DMS53 treated with DMSO at 0.1 percent for 48 hours (cell line): ENCODE measurements at regions not wholly inside any gene's neighbourhood (a gene's known extent, or its start where the extent isn't known, plus 50 kb on each side); places are given as distances from the start of the nearest gene placed in this dataset.
A peak's percentile ranks its signal among the peaks of the same experiment; 100 is the strongest.
"Not testable (repeated sequence)": the region's sequence is repeated elsewhere in the genome, so short reads cannot be mapped to it uniquely, and the experiment has no call there.

Experiments
- DNase-seq: peaks from one replicate; lab custom pipeline; 2025; ENCODE audit not compliant: unreplicated experiment; lab: John Stamatoyannopoulos, UW

GRCh38 chr12:113727651-113728061, 238.5 kb downstream of the RBM19 start:
- no peak for DNase-seq

DNA sequence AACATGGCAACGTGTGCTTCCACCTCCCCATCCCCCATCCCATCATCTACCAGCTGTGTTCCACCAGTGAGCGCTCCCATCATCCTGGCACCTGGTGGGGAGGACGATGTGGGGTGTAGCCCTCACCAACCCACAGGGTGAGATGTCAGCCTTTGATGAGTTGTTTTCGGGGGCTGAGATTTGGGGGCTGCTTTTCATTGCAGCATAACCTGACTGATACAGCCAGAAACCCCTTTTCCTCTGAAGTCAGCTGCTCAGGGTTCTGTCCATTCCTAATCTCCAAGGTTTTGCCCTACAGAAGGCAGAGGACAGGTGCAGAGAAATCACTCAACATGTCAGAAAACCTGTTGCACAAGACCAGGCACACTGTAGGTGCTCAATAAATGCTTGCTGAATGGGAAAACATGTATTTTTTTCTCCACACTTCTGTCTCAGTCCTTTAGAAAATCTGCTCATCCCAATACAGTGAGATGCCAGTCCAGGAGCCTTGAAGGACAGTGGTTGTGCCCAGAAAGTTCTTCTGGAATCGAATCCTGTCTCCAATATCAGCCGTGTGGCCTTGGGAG, 239.8 kb downstream of the RBM19 start:
- DNase-seq: no peak

DNA sequence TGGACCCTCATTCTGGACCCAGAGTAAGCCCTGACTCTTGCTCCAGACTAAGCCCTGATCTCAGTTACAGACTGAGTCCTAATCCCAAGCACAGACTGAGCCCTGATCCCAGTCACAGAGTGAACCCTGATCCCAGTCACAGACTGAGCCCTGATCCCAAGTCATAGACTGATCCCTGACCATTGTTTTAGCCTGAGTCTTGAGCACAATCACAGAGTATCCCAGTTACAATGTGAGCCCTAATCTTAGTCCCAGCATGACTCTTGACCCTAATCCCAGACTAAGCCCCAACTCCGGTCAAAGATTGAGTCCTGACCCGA, 240.6 kb downstream of the RBM19 start:
- no peak for DNase-seq

- DNase-seq: peak; percentile 54
Observed at GRCh38 chr12:113724794-113725556, 241.2 kb downstream of the RBM19 start.

- DNase-seq: no peak
Observed at GRCh38 chr12:113723631-113724030, 242.5 kb downstream of the RBM19 start.

DNA sequence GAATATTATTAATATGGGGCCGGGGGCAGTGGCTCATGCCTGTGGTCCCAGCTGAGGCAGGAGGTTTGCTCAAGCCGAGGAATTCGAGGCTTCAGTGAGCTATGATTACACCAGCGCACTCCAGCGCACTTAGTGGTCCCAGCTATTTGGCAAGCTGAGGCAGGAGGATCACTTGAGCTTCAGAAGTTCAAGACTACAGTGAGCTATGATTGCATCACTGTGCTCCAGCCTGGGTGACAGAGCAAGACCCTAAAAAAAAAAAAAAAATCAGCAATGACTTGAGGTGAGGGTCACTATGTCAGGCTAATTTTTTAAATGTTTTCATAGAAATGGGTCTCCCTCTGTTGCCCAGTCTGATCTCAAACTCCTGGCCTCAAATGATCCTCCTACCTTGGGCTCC, 243.4 kb downstream of the RBM19 start:
- DNase-seq: no peak

- DNase-seq: no peak
Observed at GRCh38 chr12:113720629-113721028, 245.5 kb downstream of the RBM19 start.

GRCh38 chr12:113719911-113720591, 246.1 kb downstream of the RBM19 start:
- no peak for DNase-seq

DNA sequence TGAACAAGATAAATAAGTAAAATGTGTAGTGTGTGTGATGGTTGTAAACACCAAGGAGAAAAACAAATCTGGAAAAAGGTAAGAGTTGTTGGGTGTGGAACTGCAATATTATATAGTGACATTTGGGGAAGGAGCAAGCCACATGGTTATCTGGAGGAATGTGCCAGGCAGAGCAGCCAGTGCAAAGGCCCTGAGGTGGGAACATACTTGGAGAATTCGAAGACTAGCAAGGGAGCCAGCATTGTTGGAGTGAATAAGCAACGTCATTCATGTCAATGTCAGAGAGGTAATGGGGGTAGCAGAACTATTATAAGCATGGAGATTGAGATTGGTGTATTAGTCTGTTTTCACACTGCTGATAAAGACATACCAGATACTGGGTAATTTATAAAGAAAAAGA, 241.5 kb upstream of the LHX5 start:
- no peak for DNase-seq

- no peak for DNase-seq
Observed at GRCh38 chr12:113712481-113712880, 240.8 kb upstream of the LHX5 start.

- no peak for DNase-seq
Observed at GRCh38 chr12:113710216-113710615, 238.5 kb upstream of the LHX5 start.

DNA sequence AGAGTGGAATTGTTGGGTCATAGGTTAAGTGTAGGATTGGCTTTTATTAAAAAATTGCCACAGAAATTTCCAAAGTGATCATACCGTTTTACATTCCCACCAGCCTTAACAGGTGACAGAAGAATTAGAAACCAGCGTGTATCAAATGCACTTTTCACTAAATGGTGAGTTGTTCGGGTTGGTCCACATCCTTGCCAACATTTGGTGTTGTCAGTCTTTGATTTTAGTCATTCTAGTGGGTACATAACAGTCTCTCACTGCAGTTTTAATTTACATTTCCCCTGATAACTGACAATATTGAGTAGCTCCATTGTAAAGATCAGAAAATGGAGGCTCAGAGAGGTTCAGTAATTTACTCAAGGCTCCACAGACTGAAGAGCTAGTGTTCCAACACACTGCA, 237.8 kb upstream of the LHX5 start:
- DNase-seq: no peak

GRCh38 chr12:113702836-113703235, 231.2 kb upstream of the LHX5 start:
- no peak for DNase-seq

- no peak for DNase-seq
Observed at GRCh38 chr12:113702276-113702675, 230.6 kb upstream of the LHX5 start.

DNA sequence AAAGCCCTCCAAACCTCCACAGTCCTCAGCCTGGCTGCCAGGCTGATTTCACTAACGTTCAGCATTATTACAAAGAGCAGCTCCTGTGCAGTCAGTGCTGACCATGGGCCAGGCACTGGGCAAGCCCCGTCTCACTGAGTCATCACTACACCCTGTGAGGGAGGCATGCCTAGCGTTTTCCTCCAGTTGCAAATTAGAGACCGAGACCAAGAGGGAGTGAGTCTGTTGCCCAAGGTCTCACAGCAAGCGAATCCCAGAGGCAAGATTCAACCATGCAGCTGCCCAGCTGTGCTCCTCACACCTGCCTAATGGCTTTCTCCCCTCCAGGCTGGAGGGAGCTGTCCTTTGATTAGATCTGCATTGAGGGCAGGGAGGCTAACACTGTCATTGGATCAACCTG, 229.3 kb upstream of the LHX5 start:
- no peak for DNase-seq

DNA sequence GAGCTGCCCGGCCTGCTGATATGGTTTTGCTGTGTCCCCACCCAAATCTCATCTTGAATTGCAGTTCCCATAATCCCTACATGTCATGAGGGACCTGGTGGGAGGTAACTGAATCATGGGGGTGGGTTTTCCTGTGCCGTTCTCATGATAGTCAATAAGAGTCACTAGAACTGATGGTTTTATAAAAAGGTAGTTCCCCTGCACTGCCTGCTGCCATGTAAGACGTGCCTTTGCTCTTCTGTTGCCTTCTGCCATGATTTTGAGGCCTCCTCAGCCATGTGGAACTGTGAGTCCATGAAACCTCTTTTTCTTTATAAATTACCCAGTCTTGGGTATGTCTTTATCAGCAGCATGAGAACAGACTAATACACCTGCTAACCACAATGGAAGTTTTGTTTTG, 228.3 kb upstream of the LHX5 start:
- not testable (repeated sequence) for DNase-seq

DNA sequence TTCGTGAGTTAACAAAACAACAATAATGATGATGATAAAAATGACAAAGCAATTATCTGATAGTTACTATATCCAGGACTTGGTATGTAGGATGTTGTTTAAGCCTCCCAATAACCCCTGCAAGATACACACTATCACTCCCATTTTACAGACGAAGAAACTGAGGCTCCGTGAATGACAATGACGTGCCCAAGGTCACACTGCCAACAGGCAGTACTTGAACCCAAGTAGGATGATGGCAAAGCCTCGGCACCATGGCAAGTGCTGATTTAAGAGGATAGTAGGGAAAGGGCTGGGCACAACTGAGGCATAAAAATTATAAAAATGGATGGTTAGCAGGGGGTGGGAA, 226.8 kb upstream of the LHX5 start:
- DNase-seq: no peak

DNA sequence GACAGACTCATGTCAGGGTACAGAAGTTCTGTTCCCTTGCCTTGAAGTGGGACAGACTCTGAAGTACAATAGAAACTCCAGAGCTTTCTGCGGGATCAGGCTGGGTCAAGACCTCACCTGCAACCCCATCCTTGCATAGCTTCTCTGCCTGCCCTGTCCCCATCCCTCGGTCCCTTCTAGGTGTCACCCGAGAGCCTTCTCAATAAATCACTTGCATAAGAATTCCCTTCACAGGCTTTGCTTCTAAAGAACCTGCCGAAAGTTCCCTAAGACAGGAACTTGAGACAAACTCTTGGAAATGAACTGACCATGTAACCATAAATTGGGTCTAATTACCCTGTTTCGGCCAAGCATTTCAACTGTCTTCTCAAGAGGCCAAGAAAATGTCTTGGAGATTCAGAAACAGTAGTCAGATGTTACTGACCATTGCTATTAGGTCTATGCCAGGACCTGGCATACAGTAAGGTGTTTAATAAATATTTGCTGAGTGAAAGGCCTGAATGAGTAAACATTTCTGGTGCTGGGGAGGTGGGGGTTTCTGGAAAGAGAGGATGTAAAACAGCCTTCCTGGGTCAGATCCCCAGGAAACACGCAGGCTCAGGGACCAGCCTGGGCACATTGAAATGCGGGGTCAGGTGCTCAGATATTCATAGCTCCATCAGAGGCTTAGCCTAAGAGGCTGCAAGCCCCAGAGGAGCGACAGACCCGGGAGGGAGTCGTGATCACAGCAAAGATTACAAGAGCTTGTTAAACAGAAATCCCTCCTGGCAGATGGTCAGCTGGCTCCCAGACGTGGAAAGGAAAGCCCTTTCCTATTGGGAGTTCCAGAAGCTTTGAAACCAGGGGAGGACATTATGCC, 226.2 kb upstream of the LHX5 start:
- DNase-seq: peak; percentile 71

- no peak for DNase-seq
Observed at GRCh38 chr12:113697104-113697503, 225.4 kb upstream of the LHX5 start.

DNA sequence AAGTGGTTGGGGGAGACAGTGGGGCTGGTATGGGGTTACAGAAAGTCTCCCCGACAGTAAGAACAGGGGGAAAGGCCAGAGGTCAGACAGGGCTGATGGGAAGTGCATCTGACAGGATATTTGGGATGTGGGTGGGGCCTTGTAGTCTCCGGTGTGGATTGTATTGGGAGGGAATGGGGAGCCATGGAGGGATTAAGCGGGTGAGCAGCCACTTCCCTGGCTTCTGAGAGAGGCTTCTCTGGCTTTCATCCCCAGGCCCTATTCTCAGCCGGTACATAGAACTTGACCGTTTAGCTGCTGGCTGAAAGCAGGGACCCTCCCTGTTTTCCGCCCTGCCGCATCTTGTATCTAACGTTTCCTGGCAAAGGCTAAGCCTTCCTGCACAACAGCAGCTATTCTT, 222.0 kb upstream of the LHX5 start:
- DNase-seq: no peak

GRCh38 chr12:113689047-113689610, 217.5 kb upstream of the LHX5 start:
- no peak for DNase-seq
